K562 (cell line): ENCODE measurements at regions not wholly inside any gene's neighbourhood (a gene's known extent, or its start where the extent isn't known, plus 50 kb on each side); places are given as distances from the start of the nearest gene placed in this dataset.

ENCODE experiments used
- CBFA2T3 ChIP-seq: fragments of 450-650 bp; IDR thresholded peaks from 2 replicates; pipeline ENCODE4 v1.6.1; 2017
- CBX8 ChIP-seq: fragments of 200-600 bp; sonication (generic); IDR thresholded peaks from 2 replicates; pipeline ENCODE4 v1.6.1; 2012; ENCODE audit warnings: borderline replicate concordance, mixed run types, low read depth, mild to moderate bottlenecking, moderate library complexity, mixed read lengths, low read length, control low read depth, inconsistent platforms; ENCODE audit not compliant: poor library complexity, severe bottlenecking; ENCODE audit errors: extremely low read depth
- DACH1 ChIP-seq: fragments of 450-650 bp; IDR thresholded peaks from 2 replicates; pipeline ENCODE4 v1.6.1; 2018; ENCODE audit not compliant: partially characterized antibody
- DMBX1 ChIP-seq: fragments of 250-450 bp; sonication (Bioruptor Pico); IDR thresholded peaks from 2 replicates; pipeline ENCODE4 v1.8.0; 2022; ENCODE audit warnings: inconsistent platforms, mild to moderate bottlenecking, moderate library complexity, borderline replicate concordance
- GATA2 ChIP-seq: sonication (generic); formaldehyde crosslinking; IDR thresholded peaks from 2 replicates; pipeline ENCODE4 v1.4.0; 2020; ENCODE audit warnings: mild to moderate bottlenecking, missing genetic modification reagents
- HEY1 ChIP-seq: fragments of 250-450 bp; sonication (Bioruptor Pico); IDR thresholded peaks from 2 replicates; pipeline ENCODE4 v1.5.0; 2020; ENCODE audit warnings: mild to moderate bottlenecking, moderate library complexity, borderline replicate concordance
- LEF1 ChIP-seq: fragments of 450-650 bp; IDR thresholded peaks from 2 replicates; pipeline ENCODE4 v1.6.1; 2016; ENCODE audit warnings: mild to moderate bottlenecking
- NCOA4 ChIP-seq: fragments of 450-650 bp; IDR thresholded peaks from 2 replicates; pipeline ENCODE4 v1.6.1; 2018; ENCODE audit warnings: mild to moderate bottlenecking; ENCODE audit not compliant: partially characterized antibody
- NFATC3 ChIP-seq: fragments of 450-650 bp; IDR thresholded peaks from 2 replicates; pipeline ENCODE4 v1.6.1; 2017; ENCODE audit warnings: mild to moderate bottlenecking
- RCOR1 ChIP-seq, 2 experiments: IDR thresholded peaks; 2 replicates each; pipeline ENCODE4 v1.6.1; 2012; ENCODE audit warnings: low read depth in 2 of 2, low read length in 2 of 2, borderline replicate concordance in 1 of 2, improper control_type of control experiment in 1 of 2
- TARDBP ChIP-seq: fragments of 450-650 bp; IDR thresholded peaks from 2 replicates; pipeline ENCODE4 v1.6.1; 2016
- TFE3 ChIP-seq: fragments of 450-650 bp; formaldehyde crosslinking; IDR thresholded peaks from 2 replicates; pipeline ENCODE4 v1.4.0; 2020; ENCODE audit warnings: mild to moderate bottlenecking, mixed read lengths
- ZBTB17 ChIP-seq: fragments of 450-650 bp; formaldehyde crosslinking; IDR thresholded peaks from 2 replicates; pipeline ENCODE4 v1.4.0; 2020; ENCODE audit warnings: mild to moderate bottlenecking
- ZNF134 ChIP-seq: fragments of 250-450 bp; sonication (Bioruptor Pico); conservative IDR thresholded peaks from 2 replicates; pipeline ENCODE4 v1.4.0; 2020
- ZNF165 ChIP-seq: fragments of 250-450 bp; sonication (Bioruptor Pico); IDR thresholded peaks from 2 replicates; pipeline ENCODE4 v1.4.0; 2020; ENCODE audit warnings: borderline replicate concordance
- ZNF699 ChIP-seq: fragments of 250-450 bp; sonication (Bioruptor Pico); IDR thresholded peaks from 2 replicates; pipeline ENCODE4 v1.8.0; 2021; ENCODE audit warnings: mild to moderate bottlenecking, moderate library complexity; ENCODE audit not compliant: insufficient replicate concordance
- ZNF76 ChIP-seq: fragments of 250-450 bp; sonication (Bioruptor Pico); IDR thresholded peaks from 2 replicates; pipeline ENCODE4 v1.4.0; 2020; ENCODE audit warnings: mild to moderate bottlenecking, moderate library complexity, borderline replicate concordance
- TF ChIP-seq, protein P1 (sequence below): fragments of 200-800 bp; sonication (Bioruptor generic); IDR thresholded peaks from 2 replicates; pipeline ENCODE4 v1.6.1; 2017; ENCODE audit warnings: missing genetic modification characterization, missing compliant biosample characterization
- TF ChIP-seq, protein P2 (sequence below), 2 experiments: fragments of 450-650 bp in 1 of 2; IDR thresholded peaks; 2 replicates each; pipeline ENCODE4 v1.6.1; 2011 to 2017; ENCODE audit warnings: low read depth in 2 of 2, antibody characterized with exemption in 1 of 2, borderline replicate concordance in 1 of 2, low read length in 1 of 2, mild to moderate bottlenecking in 1 of 2, mixed read lengths in 1 of 2; ENCODE audit not compliant: control insufficient read depth in 1 of 2
- TF ChIP-seq, protein P3 (sequence below), 2 experiments: fragments of 450-650 bp in 1 of 2; sonication (generic) in 1 of 2; formaldehyde crosslinking in 1 of 2; IDR thresholded peaks in 1 of 2; conservative IDR thresholded peaks in 1 of 2; 2 replicates each; pipeline versions ENCODE4 v1.6.1 to v1.8.1; 2016 to 2023; ENCODE audit warnings: mild to moderate bottlenecking in 2 of 2, moderate library complexity in 2 of 2, inconsistent platforms in 1 of 2, missing genetic modification reagents in 1 of 2

DNA sequence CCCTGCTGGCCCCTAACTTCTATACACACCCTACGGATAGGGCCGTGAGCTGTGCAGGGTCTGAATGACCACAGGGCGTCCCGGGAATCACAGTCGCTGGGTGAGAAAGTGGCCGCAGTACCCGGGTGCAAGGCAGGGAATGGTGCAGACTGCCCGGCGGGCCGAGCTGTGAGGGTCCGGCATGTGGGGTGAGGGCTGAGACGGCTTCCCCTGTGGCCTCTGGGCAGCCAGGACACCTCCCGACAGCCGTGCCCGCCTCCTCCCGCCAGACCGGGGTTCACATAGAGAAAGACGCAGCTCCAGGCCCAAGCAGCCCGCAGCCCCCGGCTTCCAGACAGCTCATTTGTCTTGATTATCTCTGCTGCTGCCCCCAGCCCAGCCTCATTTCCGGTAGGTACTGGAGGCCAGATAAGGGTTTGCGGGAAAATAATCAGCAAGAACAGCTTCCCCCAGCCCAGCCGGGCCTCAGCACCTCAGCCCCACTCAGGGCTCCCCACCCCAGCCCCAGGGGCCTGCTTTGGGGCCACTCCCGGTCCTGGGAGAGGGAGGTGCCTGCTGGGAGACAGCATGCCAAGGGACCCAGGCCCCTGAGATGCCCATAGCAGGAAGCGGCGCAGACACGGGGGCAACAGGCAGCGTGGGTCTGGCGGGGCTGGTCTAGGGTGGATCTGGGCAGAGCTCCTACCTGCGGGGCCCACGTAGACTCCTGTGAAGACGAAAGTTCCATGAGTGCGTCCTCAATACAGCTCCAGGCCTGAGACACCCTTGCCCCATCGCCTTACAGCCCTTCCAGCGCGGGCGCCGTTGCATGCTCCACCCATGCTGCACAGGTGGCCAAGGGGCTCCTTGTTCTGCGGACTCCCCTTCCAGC, 123.1 kb downstream of the BRD1 start (continued):
- TF ChIP-seq DACH1 (no peak), TARDBP (no peak), ZNF699 (CRISPR knock-in tag) (no peak), RCOR1 (IDR thresholded peaks at IDR 0.05; ENCODE audit: borderline replicate concordance in 1 of 2, low read depth in 2 of 2, low read length in 2 of 2) (peak in 1 of 2 experiments; percentile 78; a peak in 2 of 4 replicates), HEY1 (CRISPR knock-in tag) (no peak), LEF1 (0 out of 2 replicates have a peak, but pooled peaks have one; percentile 47), ZNF76 (CRISPR knock-in tag) (no peak), GATA2 (CRISPR knock-in tag) (peak; percentile 86), TFE3 (CRISPR knock-in tag) (no peak), ZNF134 (CRISPR knock-in tag) (no peak), NFATC3 (no peak), ZNF165 (no peak), ZBTB17 (no peak), NCOA4 (no peak), CBX8 (no peak), DMBX1 (peak; percentile 71), CBFA2T3 (peak; percentile 96)
- TF ChIP-seq, protein P1, sequence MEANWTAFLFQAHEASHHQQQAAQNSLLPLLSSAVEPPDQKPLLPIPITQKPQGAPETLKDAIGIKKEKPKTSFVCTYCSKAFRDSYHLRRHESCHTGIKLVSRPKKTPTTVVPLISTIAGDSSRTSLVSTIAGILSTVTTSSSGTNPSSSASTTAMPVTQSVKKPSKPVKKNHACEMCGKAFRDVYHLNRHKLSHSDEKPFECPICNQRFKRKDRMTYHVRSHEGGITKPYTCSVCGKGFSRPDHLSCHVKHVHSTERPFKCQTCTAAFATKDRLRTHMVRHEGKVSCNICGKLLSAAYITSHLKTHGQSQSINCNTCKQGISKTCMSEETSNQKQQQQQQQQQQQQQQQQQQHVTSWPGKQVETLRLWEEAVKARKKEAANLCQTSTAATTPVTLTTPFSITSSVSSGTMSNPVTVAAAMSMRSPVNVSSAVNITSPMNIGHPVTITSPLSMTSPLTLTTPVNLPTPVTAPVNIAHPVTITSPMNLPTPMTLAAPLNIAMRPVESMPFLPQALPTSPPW (CRISPR knock-in tag): peak; percentile 89
- TF ChIP-seq, protein P2, sequence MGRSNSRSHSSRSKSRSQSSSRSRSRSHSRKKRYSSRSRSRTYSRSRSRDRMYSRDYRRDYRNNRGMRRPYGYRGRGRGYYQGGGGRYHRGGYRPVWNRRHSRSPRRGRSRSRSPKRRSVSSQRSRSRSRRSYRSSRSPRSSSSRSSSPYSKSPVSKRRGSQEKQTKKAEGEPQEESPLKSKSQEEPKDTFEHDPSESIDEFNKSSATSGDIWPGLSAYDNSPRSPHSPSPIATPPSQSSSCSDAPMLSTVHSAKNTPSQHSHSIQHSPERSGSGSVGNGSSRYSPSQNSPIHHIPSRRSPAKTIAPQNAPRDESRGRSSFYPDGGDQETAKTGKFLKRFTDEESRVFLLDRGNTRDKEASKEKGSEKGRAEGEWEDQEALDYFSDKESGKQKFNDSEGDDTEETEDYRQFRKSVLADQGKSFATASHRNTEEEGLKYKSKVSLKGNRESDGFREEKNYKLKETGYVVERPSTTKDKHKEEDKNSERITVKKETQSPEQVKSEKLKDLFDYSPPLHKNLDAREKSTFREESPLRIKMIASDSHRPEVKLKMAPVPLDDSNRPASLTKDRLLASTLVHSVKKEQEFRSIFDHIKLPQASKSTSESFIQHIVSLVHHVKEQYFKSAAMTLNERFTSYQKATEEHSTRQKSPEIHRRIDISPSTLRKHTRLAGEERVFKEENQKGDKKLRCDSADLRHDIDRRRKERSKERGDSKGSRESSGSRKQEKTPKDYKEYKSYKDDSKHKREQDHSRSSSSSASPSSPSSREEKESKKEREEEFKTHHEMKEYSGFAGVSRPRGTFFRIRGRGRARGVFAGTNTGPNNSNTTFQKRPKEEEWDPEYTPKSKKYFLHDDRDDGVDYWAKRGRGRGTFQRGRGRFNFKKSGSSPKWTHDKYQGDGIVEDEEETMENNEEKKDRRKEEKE (IDR thresholded peaks at IDR 0.05; ENCODE audit: borderline replicate concordance in 1 of 2, control insufficient read depth in 1 of 2, low read depth in 2 of 2, low read length in 1 of 2): no peak
- TF ChIP-seq, protein P3, sequence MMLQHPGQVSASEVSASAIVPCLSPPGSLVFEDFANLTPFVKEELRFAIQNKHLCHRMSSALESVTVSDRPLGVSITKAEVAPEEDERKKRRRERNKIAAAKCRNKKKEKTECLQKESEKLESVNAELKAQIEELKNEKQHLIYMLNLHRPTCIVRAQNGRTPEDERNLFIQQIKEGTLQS (IDR thresholded peaks at IDR 0.05): no peak
- TF ChIP-seq, protein P3 (CRISPR knock-in tag; conservative IDR thresholded peaks at IDR 0.05): no peak
